Activated CD8-positive, alpha-beta T cell treated with anti-CD3 and anti-CD28 coated beads for 36 hours (primary cell): ENCODE measurements at regions not wholly inside any gene's neighbourhood (a gene's known extent, or its start where the extent isn't known, plus 50 kb on each side); places are given as distances from the start of the nearest gene placed in this dataset.

Source experiments
- ATAC-seq: fragments of 200-7000 bp; cut with Tn5 transposase; one replicate; pipeline ENCODE4 v1.10.0; 2021; ENCODE audit warnings: mild to moderate bottlenecking, moderate library complexity
- CTCF ChIA-PET: fragments of 350-600 bp; sonication (Branson Sonifier 250); formaldehyde crosslinking; loops from one replicate; lab custom pipeline; 2021; ENCODE audit warnings: antibody characterized with exemption; lab: Charles Lee
- POLR2A ChIA-PET: fragments of 350-600 bp; sonication (Branson Sonifier 250); formaldehyde crosslinking; loops from one replicate; lab custom pipeline; 2021; ENCODE audit warnings: antibody characterized with exemption; lab: Charles Lee
- DNase-seq: peaks from one replicate; pipeline ENCODE4 v3.0.0-alpha.2; 2020
- H3K27ac Mint-ChIP-seq: one replicate; pipeline ENCODE4 v1.8.0; 2021; ENCODE audit warnings: mild to moderate bottlenecking, mixed read lengths
- H3K27me3 Mint-ChIP-seq: one replicate; pipeline ENCODE4 v1.8.0; 2021; ENCODE audit warnings: mixed read lengths
- H3K36me3 Mint-ChIP-seq: one replicate; pipeline ENCODE4 v1.8.0; 2021; ENCODE audit warnings: low read depth, mixed read lengths
- H3K4me1 Mint-ChIP-seq: one replicate; pipeline ENCODE4 v1.8.0; 2021; ENCODE audit warnings: low read depth, mixed read lengths
- H3K4me3 Mint-ChIP-seq: one replicate; pipeline ENCODE4 v1.8.0; 2021; ENCODE audit warnings: mild to moderate bottlenecking, moderate library complexity, mixed read lengths
- H3K9me3 Mint-ChIP-seq: one replicate; pipeline ENCODE4 v1.8.0; 2021; ENCODE audit warnings: mixed read lengths
- intact Hi-C: fragments of 100-400 bp; cut with micrococcal nuclease; formaldehyde crosslinking; loops from one replicate; pipeline ENCODE4 v1.10.0; 2022
- TF ChIP-seq, protein P1 (sequence below): fragments of 200-600 bp; IDR thresholded peaks from one replicate; pipeline ENCODE4 v1.8.0; 2022; ENCODE audit warnings: antibody characterized with exemption, mild to moderate bottlenecking

DNA sequence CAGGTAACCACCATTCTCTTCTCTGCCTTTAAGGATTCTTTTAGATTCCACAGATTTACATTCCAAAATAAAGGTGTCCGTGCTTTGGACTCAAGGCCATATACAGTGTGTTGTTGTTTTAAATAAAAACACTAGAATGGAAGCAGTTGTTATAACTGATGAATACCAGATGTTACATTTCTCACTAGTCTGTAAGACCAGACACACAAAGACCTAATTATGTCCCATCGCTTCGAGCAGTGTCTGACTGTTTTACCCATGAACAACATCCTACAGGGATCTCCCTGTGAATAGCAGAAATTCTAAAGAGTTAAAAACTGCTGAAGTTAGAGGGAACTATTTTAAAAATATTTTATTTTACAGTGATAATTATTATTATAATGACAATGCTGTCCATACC lies 574.7 kb upstream of the ZP4 start:
- no peaks in the 10 kb centered on the region for H3K4me1 Mint-ChIP-seq
- TF ChIP-seq, protein P1, sequence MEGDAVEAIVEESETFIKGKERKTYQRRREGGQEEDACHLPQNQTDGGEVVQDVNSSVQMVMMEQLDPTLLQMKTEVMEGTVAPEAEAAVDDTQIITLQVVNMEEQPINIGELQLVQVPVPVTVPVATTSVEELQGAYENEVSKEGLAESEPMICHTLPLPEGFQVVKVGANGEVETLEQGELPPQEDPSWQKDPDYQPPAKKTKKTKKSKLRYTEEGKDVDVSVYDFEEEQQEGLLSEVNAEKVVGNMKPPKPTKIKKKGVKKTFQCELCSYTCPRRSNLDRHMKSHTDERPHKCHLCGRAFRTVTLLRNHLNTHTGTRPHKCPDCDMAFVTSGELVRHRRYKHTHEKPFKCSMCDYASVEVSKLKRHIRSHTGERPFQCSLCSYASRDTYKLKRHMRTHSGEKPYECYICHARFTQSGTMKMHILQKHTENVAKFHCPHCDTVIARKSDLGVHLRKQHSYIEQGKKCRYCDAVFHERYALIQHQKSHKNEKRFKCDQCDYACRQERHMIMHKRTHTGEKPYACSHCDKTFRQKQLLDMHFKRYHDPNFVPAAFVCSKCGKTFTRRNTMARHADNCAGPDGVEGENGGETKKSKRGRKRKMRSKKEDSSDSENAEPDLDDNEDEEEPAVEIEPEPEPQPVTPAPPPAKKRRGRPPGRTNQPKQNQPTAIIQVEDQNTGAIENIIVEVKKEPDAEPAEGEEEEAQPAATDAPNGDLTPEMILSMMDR = no peak
- H3K27me3 Mint-ChIP-seq = no peaks in the 10 kb centered on the region
- no peak overlapping the region for H3K27ac Mint-ChIP-seq
- no peak overlapping the region for H3K4me3 Mint-ChIP-seq
- peaks cover 6% of the 10 kb centered on the region for H3K9me3 Mint-ChIP-seq
- ATAC-seq (no peak), DNase-seq (no peak)
- intact Hi-C loops = no loop called here
- ChIA-PET POLR2A (no interaction called here), CTCF (no interaction called here)
- H3K36me3 Mint-ChIP-seq = no peaks in the 10 kb centered on the region

DNA sequence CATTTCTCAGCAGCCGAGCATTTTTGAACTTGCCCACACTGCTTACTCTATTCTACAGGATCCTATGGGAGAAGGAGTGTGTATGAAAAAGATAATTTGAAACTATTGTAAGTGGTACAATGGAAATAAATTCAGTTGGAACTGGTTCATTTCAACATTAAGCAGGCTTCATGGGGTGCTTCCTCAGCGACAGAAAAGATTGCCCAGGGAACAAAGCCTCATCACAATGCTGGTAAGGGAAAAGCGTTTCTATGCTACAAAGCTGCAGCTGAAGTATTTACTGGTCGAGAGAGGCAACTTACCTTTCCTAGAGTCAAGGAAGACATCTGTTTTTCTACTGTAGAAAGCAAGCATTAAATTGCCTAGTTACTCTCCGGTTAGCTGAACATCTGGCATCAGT lies 568.2 kb upstream of the ZP4 start:
- DNase-seq (no peak), ATAC-seq (no peak)
- Mint-ChIP-seq H3K4me1 (no peaks in the 10 kb centered on the region), H3K27ac (no peak overlapping the region), H3K27me3 (no peaks in the 10 kb centered on the region), H3K4me3 (no peak overlapping the region), H3K9me3 (peaks cover 2% of the 10 kb centered on the region), H3K36me3 (no peaks in the 10 kb centered on the region)
- TF ChIP-seq, protein P1 = no peak
- ChIA-PET POLR2A (no interaction called here), CTCF (no interaction called here)
- intact Hi-C loops = no loop called here

DNA sequence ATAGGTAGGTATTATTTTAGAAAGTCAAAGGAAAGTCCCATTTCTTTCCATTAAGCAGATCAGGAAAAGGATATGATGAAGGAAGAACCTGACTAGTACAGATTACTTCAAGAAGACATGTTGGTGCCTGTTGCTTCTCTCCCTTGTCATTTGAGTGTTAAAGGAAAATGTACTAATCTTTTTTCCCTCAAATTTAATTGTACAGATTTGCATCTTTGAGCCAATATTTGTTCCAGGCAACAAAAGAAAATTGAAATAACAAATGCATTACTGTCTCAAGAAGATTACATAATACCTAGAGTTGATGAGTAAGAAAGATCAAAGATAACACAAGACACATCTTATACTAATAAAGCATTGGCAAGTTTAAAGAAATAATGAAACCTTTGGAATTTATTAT lies 566.9 kb upstream of the ZP4 start:
- ChIA-PET POLR2A (no interaction called here), CTCF (no interaction called here)
- TF ChIP-seq, protein P1 = no peak
- H3K4me3 Mint-ChIP-seq = no peak overlapping the region
- no peak overlapping the region for H3K27ac Mint-ChIP-seq
- no peaks in the 10 kb centered on the region for H3K4me1 Mint-ChIP-seq
- no peaks in the 10 kb centered on the region for H3K36me3 Mint-ChIP-seq
- intact Hi-C loops = no loop called here
- peaks cover 2% of the 10 kb centered on the region for H3K9me3 Mint-ChIP-seq
- ATAC-seq = no peak
- no peak for DNase-seq
- no peaks in the 10 kb centered on the region for H3K27me3 Mint-ChIP-seq

DNA sequence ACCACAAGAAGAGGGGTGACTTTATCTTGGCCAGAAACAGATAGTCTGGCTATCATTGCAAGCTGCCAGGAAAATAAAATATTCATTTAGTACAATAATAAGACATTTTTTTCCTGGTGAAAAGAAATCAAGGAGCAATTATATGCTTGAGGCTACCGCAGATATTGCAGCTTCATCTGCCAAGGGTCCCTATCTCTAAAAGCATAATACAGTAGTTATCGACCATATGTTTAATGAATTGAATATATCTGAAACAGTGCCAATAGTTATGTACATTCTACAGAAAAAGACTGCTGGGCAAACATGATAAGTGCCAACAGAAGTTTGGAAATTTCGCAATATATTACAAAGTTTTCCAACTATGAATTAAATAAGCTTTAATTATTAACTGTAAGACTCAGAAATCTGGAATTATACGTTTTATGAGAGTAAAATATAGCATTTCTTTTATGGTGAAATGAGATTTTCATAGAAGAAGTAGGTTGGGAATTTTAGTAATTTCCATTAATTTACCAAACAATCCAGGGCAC lies 561.1 kb upstream of the ZP4 start:
- CTCF ChIA-PET = no interaction called here
- ATAC-seq = no peak
- Mint-ChIP-seq H3K4me1 (no peaks in the 10 kb centered on the region), H3K27me3 (no peaks in the 10 kb centered on the region), H3K27ac (no peak overlapping the region), H3K9me3 (peaks cover 2% of the 10 kb centered on the region), H3K4me3 (no peak overlapping the region), H3K36me3 (no peaks in the 10 kb centered on the region)
- no peak for DNase-seq
- POLR2A ChIA-PET = no interaction called here
- intact Hi-C loops = no loop called here
- TF ChIP-seq, protein P1 = no peak

DNA sequence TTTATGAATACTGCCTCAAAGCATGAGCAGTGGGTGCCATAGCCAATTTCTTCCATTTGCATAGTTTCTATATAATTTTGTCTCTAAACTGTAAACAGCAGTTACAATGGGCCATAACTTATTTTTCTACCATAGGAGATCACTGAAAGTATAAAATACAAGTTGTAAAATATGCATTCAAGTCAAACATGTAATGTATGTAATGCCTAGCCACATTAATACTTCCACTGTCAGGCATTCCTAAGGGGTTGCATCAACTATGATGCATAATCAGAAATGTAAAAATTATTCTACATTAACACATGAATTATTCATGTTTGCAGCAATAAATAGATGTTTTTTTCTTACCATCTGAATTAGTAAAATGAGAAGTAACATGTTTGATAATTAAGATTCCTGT lies 560.3 kb upstream of the ZP4 start:
- DNase-seq (no peak), ATAC-seq (no peak)
- CTCF ChIA-PET = no interaction called here
- TF ChIP-seq, protein P1 = no peak
- peaks cover 2% of the 10 kb centered on the region for H3K9me3 Mint-ChIP-seq
- no peak overlapping the region for H3K27ac Mint-ChIP-seq
- POLR2A ChIA-PET = no interaction called here
- no peaks in the 10 kb centered on the region for H3K4me1 Mint-ChIP-seq
- no peak overlapping the region for H3K4me3 Mint-ChIP-seq
- intact Hi-C loops = no loop called here
- no peaks in the 10 kb centered on the region for H3K27me3 Mint-ChIP-seq
- no peaks in the 10 kb centered on the region for H3K36me3 Mint-ChIP-seq
